ENCODE measurements at regions not wholly inside any gene's neighbourhood (a gene's known extent, or its start where the extent isn't known, plus 50 kb on each side); places are given as distances from the start of the nearest gene placed in this dataset.

DNA sequence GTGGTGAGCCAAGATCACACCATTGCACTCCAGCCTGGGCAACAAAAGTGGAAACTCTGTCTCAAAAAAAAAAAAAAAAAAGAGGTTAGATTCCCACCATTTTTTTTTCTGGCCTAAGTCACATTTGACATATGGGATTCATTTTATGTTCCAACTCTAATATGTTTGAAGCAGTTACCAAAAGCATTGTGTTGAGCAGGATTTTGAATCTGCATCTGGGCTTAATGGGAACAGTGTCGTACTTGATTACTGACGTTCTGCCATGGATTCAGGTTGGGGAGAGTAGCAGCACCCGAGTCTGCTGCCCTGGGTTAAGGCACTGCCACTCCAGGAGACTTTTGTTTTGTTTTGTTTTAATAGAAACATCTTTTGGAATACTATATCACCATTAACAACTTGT is 348.7 kb upstream of the TBL1XR1 start:
- Histone ChIP-seq H3K4me3 (ENCODE audit: extremely low read depth in 1 of 4, insufficient read depth in 2 of 4, low read depth in 3 of 4, low read length in 4 of 4) (no peak overlapping the region), H3K23ac (ENCODE audit: insufficient read length) (no peak overlapping the region), H2AK5ac (ENCODE audit: low read depth, low read length) (no peak overlapping the region), H4K20me1 (replicated peaks in 1 of 2; ENCODE audit: control insufficient read depth in 1 of 2, insufficient read depth in 2 of 2, low read length in 2 of 2) (no peaks in the 10 kb centered on the region), H3K27ac (ENCODE audit: low read depth, low read length) (no peak overlapping the region), H2BK20ac (ENCODE audit: low read length) (no peak overlapping the region), H3K79me1 (ENCODE audit: low read depth, low read length) (no peaks in the 10 kb centered on the region), H3K23me2 (ENCODE audit: low read depth, low read length) (no peaks in the 10 kb centered on the region), H2BK120ac (replicated peaks; ENCODE audit: low read depth, low read length) (no peak overlapping the region), H3K4ac (replicated peaks; ENCODE audit: insufficient read length, low read depth, low read length) (no peak overlapping the region), H3K4me2 (ENCODE audit: insufficient read depth in 1 of 2, low read depth in 2 of 2, low read length in 2 of 2) (no peak overlapping the region), H3K27me3 (replicated peaks in 1 of 4; ENCODE audit: control insufficient read depth in 3 of 4, extremely low read depth in 1 of 4, insufficient read depth in 3 of 4, low read length in 3 of 4) (no peaks in the 10 kb centered on the region), H2BK12ac (ENCODE audit: low read depth, low read length) (no peak overlapping the region), H4K8ac (ENCODE audit: extremely low read depth, insufficient read depth, low read length) (no peak overlapping the region), H3K4me1 (replicated peaks in 1 of 4; ENCODE audit: control insufficient read depth in 3 of 4, insufficient read depth in 4 of 4, low read length in 3 of 4) (peaks cover 0 to 3% (median 0%) of the 10 kb centered on the region in 4 experiments; a peak in 2 of 7 replicates), H3K9me3 (ENCODE audit: insufficient read depth in 2 of 2, low read depth in 1 of 2, low read length in 1 of 2) (no peaks in the 10 kb centered on the region), H2BK15ac (ENCODE audit: low read length) (no peak overlapping the region), H3K18ac (ENCODE audit: extremely low read depth, low read length) (no peak overlapping the region), H2BK5ac (ENCODE audit: low read depth, low read length) (no peak overlapping the region), H3K9ac (replicated peaks in 1 of 4; ENCODE audit: extremely low read depth in 1 of 4, low read depth in 3 of 4, low read length in 3 of 4) (no peak overlapping the region), H4K5ac (ENCODE audit: insufficient read length, low read depth, low read length) (no peak overlapping the region), H4K91ac (replicated peaks; ENCODE audit: insufficient read length, low read length) (no peak overlapping the region), H3K56ac (replicated peaks; ENCODE audit: insufficient read length, low read depth, low read length) (no peak overlapping the region), H3K79me2 (ENCODE audit: control insufficient read depth in 1 of 2, insufficient read depth in 2 of 2, low read length in 2 of 2) (no peaks in the 10 kb centered on the region), H3K14ac (ENCODE audit: insufficient read length) (no peak overlapping the region), H2AFZ (ENCODE audit: low read length) (no peak overlapping the region), H3K36me3 (ENCODE audit: control insufficient read depth in 2 of 4, insufficient read depth in 4 of 4, low read length in 3 of 4) (no peaks in the 10 kb centered on the region)
- POLR2A ChIA-PET (ENCODE audit: partially characterized antibody), result no interaction called here
- DNase-seq (ENCODE audit: low read depth in 1 of 2, low spot score in 2 of 2), result no peak
- WGBS, 2 experiments (ENCODE audit: extremely low coverage in 1 of 2, insufficient coverage in 1 of 2, insufficient read length in 1 of 2, insufficient replicate concordance in 2 of 2, low coverage in 1 of 2, low lambda C conversion rate in 2 of 2, missing lambda C conversion rate in 1 of 2), result 95% methylated on average over 3 of the region's 3 CpGs; no CpG with 5 or more reads in 1 of the 2 experiments
- CTCF ChIA-PET (ENCODE audit: partially characterized antibody), result no interaction called here
- FAIRE-seq, result no peak
- TF ChIP-seq KDM5A (IDR thresholded peaks at IDR 0.05; ENCODE audit: low read length), result no peak
- TF ChIP-seq CBX5 (IDR thresholded peaks at IDR 0.05; ENCODE audit: low read depth, low read length), result no peak
- no peak for TF ChIP-seq RNF2 (IDR thresholded peaks at IDR 0.05; ENCODE audit: borderline replicate concordance, low read depth, low read length, missing control alignments, poor library complexity, severe bottlenecking)
- TF ChIP-seq POLR2A (IDR thresholded peaks at IDR 0.05; ENCODE audit: control extremely low read depth in 1 of 2, low read depth in 2 of 2, low read length in 2 of 2), result no peak
- no peak for TF ChIP-seq BRCA1 (IDR thresholded peaks at IDR 0.05; ENCODE audit: low read depth, low read length)
- TF ChIP-seq FOSL1 (IDR thresholded peaks at IDR 0.05; ENCODE audit: insufficient read depth, low read depth, low read length), result no peak
- TF ChIP-seq SAP30 (IDR thresholded peaks at IDR 0.05; ENCODE audit: insufficient read depth, insufficient replicate concordance, low read length), result no peak
- TF ChIP-seq HDAC2 (IDR thresholded peaks at IDR 0.05; ENCODE audit: borderline replicate concordance in 1 of 2, low read depth in 2 of 2, low read length in 2 of 2), result no peak
- TF ChIP-seq HDAC6 (IDR thresholded peaks at IDR 0.05; ENCODE audit: low read depth, low read length), result no peak
- TF ChIP-seq TAF1 (IDR thresholded peaks at IDR 0.05; ENCODE audit: low read depth, low read length), result no peak
- no peak for TF ChIP-seq CEBPB (IDR thresholded peaks at IDR 0.05; ENCODE audit: low read depth, low read length)
- no peak for TF ChIP-seq RBBP5 (IDR thresholded peaks at IDR 0.05; ENCODE audit: borderline replicate concordance, low read depth, low read length)
- TF ChIP-seq GABPA (IDR thresholded peaks at IDR 0.05; ENCODE audit: borderline replicate concordance, insufficient read depth, low read length), result no peak
- no peak for TF ChIP-seq CTBP2 (IDR thresholded peaks at IDR 0.05; ENCODE audit: borderline replicate concordance, insufficient read depth, insufficient read length, low read length)
- no peak for TF ChIP-seq CBX8 (IDR thresholded peaks at IDR 0.05; ENCODE audit: borderline replicate concordance, low read depth, low read length)
